MM.1S (cell line): ENCODE measurements at regions not wholly inside any gene's neighbourhood (a gene's known extent, or its start where the extent isn't known, plus 50 kb on each side); places are given as distances from the start of the nearest gene placed in this dataset.

Experiments used
- EZH2 ChIP-seq: fragments of 300-600 bp; sonication (generic); optimal IDR thresholded peaks from 2 replicates; pipeline ENCODE3; 2017; ENCODE audit warnings: low read depth, mild to moderate bottlenecking, antibody characterized with exemption, low read length, mixed read lengths
- EZH2phosphoT487 ChIP-seq: fragments of 300-600 bp; sonication (generic); IDR thresholded peaks from 2 replicates; pipeline ENCODE4 v1.6.1; 2018; ENCODE audit warnings: antibody characterized with exemption, low read length
- TF ChIP-seq, protein P1 (sequence below): fragments of 300-600 bp; sonication (generic); IDR thresholded peaks from 2 replicates; pipeline ENCODE4 v1.5.1; 2016; ENCODE audit warnings: antibody characterized with exemption, low read length, mixed read lengths

DNA sequence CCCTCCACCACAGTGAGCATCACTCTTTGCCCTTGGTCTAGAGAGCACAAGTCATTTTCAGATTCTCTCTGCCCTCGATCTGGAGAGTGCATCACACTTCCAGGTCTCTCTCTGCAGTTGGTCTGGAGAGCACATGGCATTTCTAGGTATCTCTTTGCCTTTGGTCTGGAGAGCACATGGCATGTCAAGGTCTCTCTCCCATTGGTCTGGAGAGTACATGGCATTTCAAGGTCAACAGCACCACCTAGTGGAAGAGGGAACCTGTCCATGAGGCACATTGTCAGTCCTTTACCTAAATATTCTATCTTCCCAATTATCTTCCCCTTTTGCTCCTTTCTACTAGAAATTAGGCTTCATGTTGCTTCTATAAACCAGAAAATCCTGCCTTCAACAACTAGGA, 1139.4 kb downstream of the XPNPEP1 start:
- TF ChIP-seq, protein P1, sequence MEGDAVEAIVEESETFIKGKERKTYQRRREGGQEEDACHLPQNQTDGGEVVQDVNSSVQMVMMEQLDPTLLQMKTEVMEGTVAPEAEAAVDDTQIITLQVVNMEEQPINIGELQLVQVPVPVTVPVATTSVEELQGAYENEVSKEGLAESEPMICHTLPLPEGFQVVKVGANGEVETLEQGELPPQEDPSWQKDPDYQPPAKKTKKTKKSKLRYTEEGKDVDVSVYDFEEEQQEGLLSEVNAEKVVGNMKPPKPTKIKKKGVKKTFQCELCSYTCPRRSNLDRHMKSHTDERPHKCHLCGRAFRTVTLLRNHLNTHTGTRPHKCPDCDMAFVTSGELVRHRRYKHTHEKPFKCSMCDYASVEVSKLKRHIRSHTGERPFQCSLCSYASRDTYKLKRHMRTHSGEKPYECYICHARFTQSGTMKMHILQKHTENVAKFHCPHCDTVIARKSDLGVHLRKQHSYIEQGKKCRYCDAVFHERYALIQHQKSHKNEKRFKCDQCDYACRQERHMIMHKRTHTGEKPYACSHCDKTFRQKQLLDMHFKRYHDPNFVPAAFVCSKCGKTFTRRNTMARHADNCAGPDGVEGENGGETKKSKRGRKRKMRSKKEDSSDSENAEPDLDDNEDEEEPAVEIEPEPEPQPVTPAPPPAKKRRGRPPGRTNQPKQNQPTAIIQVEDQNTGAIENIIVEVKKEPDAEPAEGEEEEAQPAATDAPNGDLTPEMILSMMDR: peak; percentile 62
- TF ChIP-seq EZH2 (no peak), EZH2phosphoT487 (no peak)
